ENCODE measurements at regions not wholly inside any gene's neighbourhood (a gene's known extent, or its start where the extent isn't known, plus 50 kb on each side); places are given as distances from the start of the nearest gene placed in this dataset.

DNA sequence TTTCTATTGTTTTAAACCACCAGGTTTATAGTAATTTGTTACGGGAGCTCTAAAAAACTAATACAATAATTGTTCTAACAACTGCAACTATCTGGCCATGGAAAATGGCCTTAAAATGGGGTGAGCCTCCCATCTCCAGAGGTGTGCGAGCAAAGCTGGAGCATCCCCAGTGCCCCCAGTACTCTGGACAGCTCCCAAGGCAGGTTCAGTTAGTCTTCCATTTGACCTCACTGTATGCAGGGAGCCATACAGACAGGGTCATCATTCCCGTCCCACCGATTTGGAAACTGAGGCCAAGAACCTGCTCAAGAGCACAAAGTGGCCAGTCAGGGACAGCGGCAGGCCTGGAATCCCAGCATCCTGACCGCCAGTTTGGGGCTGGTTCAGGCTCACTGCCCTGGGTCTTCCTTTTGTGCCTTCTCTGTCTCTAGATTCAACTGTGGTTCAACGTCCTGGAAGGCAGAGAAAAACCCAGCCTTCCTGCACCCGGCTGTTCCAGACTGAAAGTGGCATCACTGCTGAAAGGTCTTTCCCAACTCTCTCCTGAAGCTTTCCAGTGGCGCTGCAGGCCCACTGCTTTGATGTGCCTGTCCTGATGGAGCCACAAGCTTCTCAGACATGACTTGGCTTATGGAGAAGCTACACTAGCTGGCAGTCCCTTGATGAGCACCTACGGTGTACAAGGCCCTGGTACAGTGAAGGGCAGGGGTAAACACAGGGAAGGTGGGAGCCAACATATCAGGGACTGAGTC lies 76.6 kb upstream of the LINGO1 start:
- no peak for DNase-seq

DNA sequence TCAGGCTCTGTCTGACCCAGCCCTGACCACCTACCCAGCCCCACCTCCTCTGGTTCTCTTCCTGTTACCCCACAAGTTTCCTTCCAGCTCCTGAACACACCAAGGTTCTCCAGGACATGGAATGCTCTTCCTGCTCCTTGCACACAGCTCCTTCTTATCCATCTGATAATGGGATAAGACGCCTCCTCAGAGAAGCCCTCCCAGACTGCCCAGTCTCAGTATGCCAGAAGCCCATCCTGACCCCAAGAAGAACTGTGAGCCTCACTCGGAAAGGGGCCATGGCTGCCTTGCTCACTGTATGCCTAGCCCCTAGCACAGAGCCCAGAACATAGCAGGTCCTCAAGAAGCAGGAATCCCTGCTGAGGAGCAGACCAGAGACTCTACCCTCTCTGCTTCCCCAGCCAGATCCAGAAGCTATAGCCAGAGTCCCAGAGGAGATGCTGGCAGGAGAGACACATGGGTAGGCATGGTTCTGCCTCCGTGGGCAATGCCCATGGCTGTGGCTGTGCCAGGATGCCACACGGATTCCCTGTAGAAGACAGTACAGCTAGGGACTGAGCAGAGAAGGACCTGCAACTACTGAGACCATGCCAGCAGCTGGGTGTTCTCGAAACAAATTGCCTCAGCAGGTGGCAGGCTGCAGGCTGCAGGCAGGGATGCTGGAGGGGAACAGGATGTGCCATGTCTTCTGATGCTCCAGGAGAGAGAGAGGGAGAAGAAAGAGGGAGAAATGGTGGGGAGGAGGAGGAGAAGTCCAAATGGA lies 74.0 kb upstream of the LINGO1 start:
- no peak for DNase-seq

DNA sequence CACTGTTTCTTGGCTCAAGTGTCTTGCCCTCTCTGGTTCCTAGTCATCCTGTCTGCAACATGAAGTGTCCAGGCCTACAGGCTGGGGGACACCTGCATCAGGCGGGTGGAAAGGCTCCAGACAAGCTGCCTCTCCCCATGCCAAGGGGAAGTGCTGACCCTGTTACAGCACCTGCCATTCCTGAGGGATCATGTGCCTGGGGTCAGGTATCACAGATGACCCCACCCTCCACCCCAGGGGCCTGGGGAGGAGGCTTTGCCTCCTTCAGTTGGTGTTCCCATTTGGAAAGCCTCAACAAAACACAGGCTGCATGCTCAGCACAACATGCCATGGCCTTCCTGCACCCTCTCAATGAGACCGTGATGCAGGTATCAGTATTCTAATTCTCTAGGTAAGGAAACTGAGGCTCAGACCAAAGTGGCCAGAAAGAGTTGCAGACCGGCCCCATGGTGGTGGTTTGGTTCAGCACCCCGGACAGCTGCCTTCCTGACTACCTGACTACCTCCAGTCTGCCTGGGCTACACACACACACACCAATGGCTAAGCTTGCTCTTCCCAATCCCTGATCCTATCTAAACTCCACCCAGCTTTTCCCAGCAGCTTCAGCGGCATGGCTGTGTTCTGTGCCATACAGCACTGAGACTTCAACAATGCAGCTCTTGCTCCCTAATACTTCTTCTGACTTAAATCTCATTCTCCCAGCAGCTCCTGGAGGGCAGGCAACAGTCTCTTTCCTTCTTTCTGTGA lies 69.7 kb upstream of the LINGO1 start:
- peak; percentile 65 for DNase-seq

DNA sequence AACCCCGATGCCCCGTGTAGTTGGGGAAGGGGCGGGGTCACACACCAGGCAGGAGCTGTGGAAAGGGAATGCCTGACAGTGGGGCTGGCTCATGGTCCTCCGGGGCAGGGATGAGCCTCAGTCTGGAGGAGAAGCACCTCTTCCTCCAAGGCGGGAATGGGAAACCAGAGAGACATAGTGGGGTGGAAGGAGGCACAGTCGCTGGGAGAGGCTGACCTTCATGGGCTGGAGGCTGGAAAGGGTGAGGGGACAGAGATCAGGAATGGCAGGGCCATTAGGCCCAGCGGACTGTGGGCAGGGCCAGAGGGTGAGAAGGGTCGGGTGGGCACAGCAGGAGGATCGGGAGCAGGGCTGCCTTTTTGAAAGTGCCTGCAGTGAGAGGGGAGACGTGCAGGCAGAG lies 65.8 kb upstream of the LINGO1 start:
- no peak for DNase-seq

DNA sequence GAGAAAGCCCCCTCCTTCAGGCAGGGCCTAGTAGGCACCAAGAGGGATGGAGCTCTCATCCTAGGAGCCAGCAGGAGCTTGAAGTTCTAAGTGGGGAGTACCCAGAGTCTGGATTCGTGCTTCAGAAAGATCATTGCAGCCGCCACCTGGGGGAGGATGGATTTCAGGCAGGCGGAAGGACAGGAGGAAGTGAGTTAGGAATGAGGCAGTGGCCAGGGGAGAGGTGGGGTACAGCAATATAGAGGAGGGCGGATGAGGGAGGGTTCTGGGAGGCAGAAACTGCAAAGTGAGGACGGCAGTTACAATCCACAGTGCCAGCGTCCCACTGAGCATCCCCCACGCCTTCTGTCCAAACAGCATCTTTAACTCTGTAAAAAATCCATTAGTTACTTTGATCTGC lies 65.2 kb upstream of the LINGO1 start:
- no peak for DNase-seq

DNA sequence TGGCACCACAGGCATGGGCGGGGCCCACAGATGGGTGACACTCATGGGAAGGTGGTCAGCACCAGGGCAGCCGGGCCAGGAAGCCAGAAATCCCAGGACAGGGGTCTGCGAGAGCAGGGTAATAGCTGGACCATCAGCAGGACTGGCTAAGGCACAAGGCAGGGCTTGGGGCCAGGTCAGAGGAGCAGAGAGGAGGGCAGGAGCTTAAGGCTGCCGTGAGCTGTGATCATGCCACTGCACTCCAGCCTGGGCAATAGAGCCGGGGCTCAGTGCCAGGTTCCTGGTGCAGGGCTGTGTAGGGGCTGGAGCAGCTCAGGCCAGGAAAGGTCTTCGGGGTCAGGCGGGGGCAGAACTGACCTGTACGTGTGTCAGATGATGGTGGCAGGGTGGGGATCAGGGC lies 64.2 kb upstream of the LINGO1 start:
- no peak for DNase-seq

DNA sequence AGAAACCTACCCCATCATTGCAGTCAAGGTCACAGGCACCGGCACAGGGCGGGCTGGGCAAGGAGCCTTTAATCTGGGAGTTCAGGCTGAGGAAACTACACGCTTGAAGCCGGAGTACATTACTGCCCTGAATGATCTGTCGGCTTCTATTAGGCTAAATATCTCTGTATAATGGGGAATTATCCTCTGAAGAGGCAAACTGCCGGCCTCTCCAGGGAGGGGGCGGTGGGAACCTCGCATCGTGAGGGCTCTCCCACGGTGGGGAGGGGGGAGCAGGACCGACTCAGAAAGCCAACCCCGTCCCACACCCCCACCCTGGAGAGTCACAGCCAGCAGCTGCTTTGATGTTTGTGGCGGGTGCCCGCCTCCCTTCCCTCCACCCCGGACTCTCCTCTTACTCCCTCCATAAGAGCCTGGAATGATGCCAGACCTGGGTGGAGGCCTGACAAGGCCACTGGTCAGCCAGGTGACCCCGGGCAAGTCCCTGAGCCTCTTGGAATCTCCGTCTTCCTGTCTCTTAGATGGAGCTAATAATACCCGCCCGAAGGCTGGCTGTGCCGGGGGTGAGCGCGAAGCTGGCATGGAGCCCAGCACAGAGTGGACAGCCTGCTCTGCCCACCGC lies 63.4 kb upstream of the LINGO1 start:
- DNase-seq: no peak

DNA sequence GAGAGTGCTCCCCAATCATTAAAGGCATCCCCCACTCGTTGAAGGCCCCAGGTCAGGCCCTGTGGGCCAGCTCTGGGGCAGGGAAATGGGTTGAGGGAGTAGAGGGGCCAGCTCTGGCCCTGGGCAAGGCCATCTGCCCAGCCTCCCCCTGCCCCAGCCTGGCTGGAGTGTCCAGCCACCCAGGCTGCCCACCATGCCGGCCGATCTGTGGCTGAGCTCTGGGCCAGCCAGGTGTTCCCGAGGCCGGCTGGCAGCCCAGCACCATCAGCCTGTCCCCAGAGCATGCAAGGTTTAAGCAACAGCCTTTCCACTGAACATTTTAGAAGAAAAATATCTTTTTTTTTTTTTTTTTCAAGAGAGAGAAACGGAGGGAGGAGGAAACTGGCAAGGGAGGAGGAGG lies 62.8 kb upstream of the LINGO1 start:
- no peak for DNase-seq

DNA sequence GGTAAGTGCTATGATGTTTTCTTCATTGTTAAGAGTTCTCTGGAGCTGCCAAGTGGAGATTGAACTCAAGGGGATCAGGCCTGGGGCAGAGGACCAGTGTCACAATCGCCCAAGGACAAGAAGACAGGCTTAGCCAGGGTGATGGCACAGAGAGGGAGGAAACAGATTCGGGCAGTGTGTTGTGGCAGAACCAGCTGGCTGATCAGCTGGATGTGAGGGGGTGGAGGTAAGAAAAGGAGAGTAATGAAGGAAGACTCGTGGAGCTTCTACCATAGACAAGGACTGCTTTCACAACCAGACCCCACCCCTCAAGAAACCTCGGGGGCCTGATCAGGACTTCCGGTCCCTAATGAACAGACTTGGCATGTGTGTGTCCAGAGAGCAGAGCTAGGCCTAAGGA lies 60.9 kb upstream of the LINGO1 start:
- DNase-seq: no peak

DNA sequence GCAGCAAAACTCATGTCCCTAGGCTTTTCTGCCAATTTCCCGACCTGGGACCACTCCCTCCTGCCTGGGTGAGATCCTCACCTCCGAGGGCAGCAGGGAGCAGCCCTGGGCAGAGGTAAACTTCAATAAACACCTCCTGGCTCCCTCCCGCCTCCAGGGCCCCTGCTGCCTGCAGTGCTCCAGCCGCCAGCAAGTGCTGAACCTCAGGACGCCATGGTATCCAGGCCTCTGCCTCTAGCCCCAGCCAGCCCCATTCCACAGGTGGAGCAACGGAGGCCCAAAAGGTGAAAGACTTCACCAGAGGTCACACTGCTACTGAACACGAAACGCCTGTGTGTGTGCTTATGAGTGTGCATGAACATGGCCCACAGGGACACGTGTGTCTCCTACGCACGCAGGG lies 59.9 kb upstream of the LINGO1 start:
- no peak for DNase-seq

DNA sequence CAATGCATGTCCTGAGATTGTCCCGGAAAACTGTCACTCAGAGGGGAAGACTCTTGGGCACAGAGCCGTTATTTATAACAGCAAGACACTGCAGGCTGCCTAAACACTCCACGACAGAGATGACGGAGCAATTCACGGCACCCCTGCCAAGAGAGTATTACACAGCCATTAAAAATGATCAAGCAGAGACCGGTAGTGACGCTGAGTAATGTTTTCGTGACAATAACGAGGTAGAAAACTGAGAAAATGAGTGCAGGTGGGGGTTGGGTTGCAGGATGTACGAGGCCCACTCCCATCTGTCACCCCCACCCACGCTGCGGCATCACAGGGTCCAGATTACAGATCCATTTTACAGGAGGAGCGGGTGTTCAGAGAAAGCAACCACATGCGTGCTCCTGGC lies 58.9 kb upstream of the LINGO1 start:
- DNase-seq: no peak

DNA sequence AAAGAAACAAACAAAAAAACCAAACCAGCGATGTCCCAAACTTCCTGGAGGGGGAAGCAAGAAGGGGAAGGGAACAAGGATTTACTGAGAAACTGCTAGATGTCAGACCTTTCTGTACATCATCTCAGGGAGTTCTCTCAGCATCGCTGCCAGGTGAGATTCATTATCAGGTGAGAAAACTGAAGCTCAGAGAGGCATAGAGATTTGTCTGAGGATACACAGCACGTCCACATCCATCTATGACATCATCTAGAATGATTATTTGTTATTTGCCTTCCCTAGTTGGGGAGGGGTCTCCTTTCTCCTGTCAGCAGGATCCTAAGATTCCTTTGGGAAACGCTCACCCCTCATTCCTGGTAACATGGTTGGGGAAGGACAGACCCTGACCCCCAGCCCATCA lies 57.1 kb upstream of the LINGO1 start:
- no peak for DNase-seq

DNA sequence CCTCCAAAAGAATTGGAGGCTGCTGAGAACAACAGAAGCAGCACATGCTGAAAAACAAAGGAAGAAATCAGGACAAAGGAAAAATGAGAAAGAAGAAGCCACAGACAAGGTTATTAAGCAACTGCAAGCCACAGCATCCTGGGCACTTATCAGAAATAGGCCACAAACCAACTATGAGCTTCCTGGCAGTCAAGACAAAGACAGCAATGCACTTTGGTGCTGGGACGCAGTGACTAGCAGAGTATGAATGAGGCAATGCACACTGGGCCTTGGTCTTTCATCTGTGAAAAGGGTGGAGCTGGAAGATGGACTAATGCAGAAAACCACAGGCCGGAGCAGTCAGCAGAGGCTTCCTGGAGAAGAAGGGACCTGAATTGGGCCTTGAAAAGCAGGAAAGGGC lies 56.0 kb upstream of the LINGO1 start:
- DNase-seq: no peak

DNA sequence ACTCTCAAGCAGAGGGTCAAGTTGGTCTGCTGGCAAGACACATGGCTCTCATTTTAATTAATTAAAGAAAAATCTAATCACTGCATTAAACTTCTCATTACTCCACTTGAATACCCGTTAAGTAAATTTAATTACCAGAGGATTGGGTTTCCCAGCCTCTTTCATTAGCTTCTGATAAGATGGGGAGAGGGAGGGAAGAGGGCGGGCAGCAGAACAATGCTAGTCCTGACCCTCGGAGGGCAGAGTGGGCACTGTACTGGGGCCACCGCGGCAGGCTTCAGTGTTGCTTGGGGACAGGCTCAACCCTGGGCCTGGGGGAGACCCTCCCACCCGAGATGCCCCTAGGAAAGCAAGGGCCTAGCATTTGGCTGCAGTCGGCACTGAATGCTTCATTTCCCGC lies 55.6 kb upstream of the LINGO1 start:
- no peak for DNase-seq

DNA sequence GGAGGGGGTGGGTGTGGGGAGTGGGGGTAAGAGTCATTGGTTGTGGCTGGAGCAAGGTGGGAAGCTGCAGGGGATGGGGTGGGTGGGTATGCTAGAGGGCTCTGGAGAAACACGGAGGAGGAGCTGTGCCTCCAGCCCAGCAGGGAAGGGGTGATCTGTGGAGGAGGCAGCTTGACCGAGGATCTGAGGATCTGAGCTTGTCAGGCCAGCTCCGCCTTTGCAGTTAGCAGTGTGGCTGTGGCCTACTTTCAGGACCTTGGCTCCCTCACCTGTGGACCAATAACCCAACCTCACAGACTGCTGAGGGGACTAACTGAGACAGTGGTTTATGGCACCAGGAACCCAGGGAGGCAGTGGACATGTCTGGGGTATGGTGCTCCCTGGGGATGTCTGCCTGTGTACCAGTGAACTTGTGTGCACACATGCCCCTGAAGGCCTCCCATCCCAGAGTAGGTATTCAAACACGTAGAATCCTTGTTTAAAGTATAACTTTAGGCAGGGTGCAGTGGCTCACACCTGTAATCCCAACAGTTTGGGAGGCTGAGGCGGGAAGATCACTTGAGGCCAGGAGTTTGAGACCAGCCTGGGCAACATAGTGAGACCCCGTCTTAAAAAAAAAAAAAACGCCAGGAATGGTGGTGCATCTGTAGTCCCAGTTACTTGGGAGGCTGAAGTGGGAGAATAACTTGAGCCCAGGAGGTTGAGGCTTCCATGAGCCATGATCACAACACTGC lies 52.5 kb upstream of the LINGO1 start:
- DNase-seq: no peak

DNA sequence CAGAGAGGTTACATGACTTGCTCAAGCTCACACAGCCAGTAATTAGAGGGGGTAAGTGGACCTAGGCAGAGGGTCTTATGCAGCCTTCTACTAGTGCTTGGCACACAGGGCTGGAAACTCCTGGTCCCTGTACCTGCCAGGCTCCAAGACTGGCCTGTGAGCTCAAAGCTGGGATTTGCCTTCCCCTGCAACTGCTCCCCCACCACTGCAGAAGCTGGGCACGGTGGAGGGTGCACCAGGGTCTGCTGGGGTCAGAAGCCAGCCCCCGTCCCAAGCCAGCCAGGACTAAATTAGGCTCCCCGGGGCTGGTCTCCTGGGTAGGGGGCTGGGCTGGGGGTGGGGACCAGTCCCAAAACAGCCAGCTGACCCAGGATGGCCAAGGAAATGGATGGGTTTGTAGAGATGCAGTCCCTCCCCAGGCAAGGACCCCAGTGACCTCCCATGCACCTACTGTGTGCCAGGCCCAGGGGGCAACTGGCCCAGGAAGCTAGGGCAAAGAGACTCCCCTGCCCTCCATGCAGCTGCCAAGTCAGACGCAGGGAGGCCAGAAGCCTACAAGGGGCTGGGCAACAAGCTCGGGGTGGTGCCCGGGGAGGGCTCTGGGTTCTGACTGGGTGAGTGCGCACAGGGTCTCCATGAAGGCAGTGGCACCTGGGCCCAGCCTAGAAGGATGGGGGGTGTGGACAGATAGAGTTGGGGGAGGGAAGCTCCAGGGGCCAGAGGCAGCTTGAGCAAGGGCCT lies 51.8 kb upstream of the LINGO1 start:
- DNase-seq: no peak

DNA sequence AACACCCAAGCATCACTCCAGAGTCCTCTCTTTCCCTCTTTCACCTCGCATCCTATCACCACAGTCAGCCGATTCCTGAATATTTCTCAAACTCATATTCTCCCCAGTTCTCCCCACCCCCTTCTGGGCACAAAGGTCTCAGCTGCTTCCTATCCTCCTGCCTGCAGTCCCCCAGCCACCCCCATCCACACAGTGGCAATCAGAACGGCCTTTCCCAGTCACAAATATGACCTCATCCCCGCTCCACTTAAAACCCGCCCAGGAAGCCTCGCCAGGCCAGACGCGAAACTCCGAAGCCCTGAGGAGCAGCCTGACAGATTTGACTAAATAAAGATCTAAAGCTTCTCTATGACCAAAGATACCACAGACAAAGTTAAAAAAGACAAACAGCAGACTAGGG lies 49.9 kb upstream of the LINGO1 start:
- no peak for DNase-seq

Measured in left kidney (tissue), 1 donor.